NCI-H146 (cell line): ENCODE measurements at regions not wholly inside any gene's neighbourhood (a gene's known extent, or its start where the extent isn't known, plus 50 kb on each side); places are given as distances from the start of the nearest gene placed in this dataset.

Experiments
- DNase-seq: peaks from one replicate; lab custom pipeline; 2025; lab: John Stamatoyannopoulos, UW

- no peak for DNase-seq
These were observed 354.2 kb downstream of the CXCL12 start for GRCh38 chr10:44030738-44031137.

- DNase-seq = no peak
These were observed 354.8 kb downstream of the CXCL12 start for GRCh38 chr10:44030132-44030531.

- DNase-seq = no peak
These were observed 356.3 kb downstream of the CXCL12 start for GRCh38 chr10:44028384-44029137.

GRCh38 chr10:44024356-44025116 lies 360.4 kb downstream of the CXCL12 start:
- DNase-seq = no peak

- no peak for DNase-seq
These were observed 361.4 kb downstream of the CXCL12 start for GRCh38 chr10:44023517-44023916.

GRCh38 chr10:44022203-44022602 lies 362.7 kb downstream of the CXCL12 start:
- no peak for DNase-seq

- DNase-seq = no peak
These were observed 364.4 kb downstream of the CXCL12 start for GRCh38 chr10:44020322-44021111.

GRCh38 chr10:44017483-44018145 lies 367.3 kb downstream of the CXCL12 start:
- no peak for DNase-seq

- DNase-seq = no peak
These were observed 368.1 kb downstream of the CXCL12 start for GRCh38 chr10:44016589-44017482.

- DNase-seq = no peak
These were observed 367.2 kb upstream of the ZNF32 start for GRCh38 chr10:44015702-44016500.

GRCh38 chr10:44014644-44015250 lies 366.1 kb upstream of the ZNF32 start:
- no peak for DNase-seq

GRCh38 chr10:44013981-44014380 lies 365.3 kb upstream of the ZNF32 start:
- no peak for DNase-seq

GRCh38 chr10:44012921-44013320 lies 364.2 kb upstream of the ZNF32 start:
- no peak for DNase-seq

- DNase-seq = no peak
These were observed 362.9 kb upstream of the ZNF32 start for GRCh38 chr10:44011603-44011981.

- DNase-seq = no peak
These were observed 362.4 kb upstream of the ZNF32 start for GRCh38 chr10:44010873-44011602.

- DNase-seq = no peak
These were observed 361.4 kb upstream of the ZNF32 start for GRCh38 chr10:44009891-44010632.

- DNase-seq = no peak
These were observed 360.4 kb upstream of the ZNF32 start for GRCh38 chr10:44008917-44009709.
